ENCODE measurements at regions not wholly inside any gene's neighbourhood (a gene's known extent, or its start where the extent isn't known, plus 50 kb on each side); places are given as distances from the start of the nearest gene placed in this dataset.
"Not testable (repeated sequence)": the region's sequence is repeated elsewhere in the genome, so short reads cannot be mapped to it uniquely, and the experiment has no call there.

GRCh38 chr1:79207331-79207730 is 200.8 kb upstream of the ADGRL4 start:
- DNase-seq = no peak

GRCh38 chr1:79204779-79205479 is 198.4 kb upstream of the ADGRL4 start:
- no peak for DNase-seq

- DNase-seq = no peak
Measured at GRCh38 chr1:79198832-79199231, 192.3 kb upstream of the ADGRL4 start.

GRCh38 chr1:79197421-79197820 is 190.9 kb upstream of the ADGRL4 start:
- no peak for DNase-seq

GRCh38 chr1:79196211-79196610 is 189.7 kb upstream of the ADGRL4 start:
- no peak for DNase-seq

- no peak for DNase-seq
Measured at GRCh38 chr1:79193211-79194079, 186.9 kb upstream of the ADGRL4 start.

- no peak for DNase-seq
Measured at GRCh38 chr1:79190074-79190473, 183.5 kb upstream of the ADGRL4 start.

GRCh38 chr1:79188337-79188736 is 181.8 kb upstream of the ADGRL4 start:
- no peak for DNase-seq

- no peak for DNase-seq
Measured at GRCh38 chr1:79186260-79186659, 179.7 kb upstream of the ADGRL4 start.

- no peak for DNase-seq
Measured at GRCh38 chr1:79177844-79178243, 171.3 kb upstream of the ADGRL4 start.

GRCh38 chr1:79161077-79161476 is 154.5 kb upstream of the ADGRL4 start:
- no peak for DNase-seq

GRCh38 chr1:79155991-79156390 is 149.5 kb upstream of the ADGRL4 start:
- no peak for DNase-seq

- no peak for DNase-seq
Measured at GRCh38 chr1:79151006-79151796, 144.7 kb upstream of the ADGRL4 start.

- DNase-seq = no peak
Measured at GRCh38 chr1:79150576-79150975, 144.0 kb upstream of the ADGRL4 start.

- not testable (repeated sequence) for DNase-seq
Measured at GRCh38 chr1:79138227-79138626, 131.7 kb upstream of the ADGRL4 start.

GRCh38 chr1:79133774-79134364 is 127.3 kb upstream of the ADGRL4 start:
- no peak for DNase-seq

- DNase-seq = no peak
Measured at GRCh38 chr1:79131626-79132025, 125.1 kb upstream of the ADGRL4 start.

- no peak for DNase-seq
Measured at GRCh38 chr1:79129914-79130313, 123.4 kb upstream of the ADGRL4 start.

GRCh38 chr1:79128722-79129121 is 122.2 kb upstream of the ADGRL4 start:
- no peak for DNase-seq

- no peak for DNase-seq
Measured at GRCh38 chr1:79124756-79125155, 118.2 kb upstream of the ADGRL4 start.

GRCh38 chr1:79122521-79122920 is 116.0 kb upstream of the ADGRL4 start:
- DNase-seq = no peak

GRCh38 chr1:79117376-79117775 is 110.8 kb upstream of the ADGRL4 start:
- DNase-seq = no peak

GRCh38 chr1:79113836-79114235 is 107.3 kb upstream of the ADGRL4 start:
- no peak for DNase-seq

Data from NCI-H1105 treated with DMSO at 0.1 percent for 48 hours (cell line).